Endothelial cell of umbilical vein (primary cell): ENCODE measurements at regions not wholly inside any gene's neighbourhood (a gene's known extent, or its start where the extent isn't known, plus 50 kb on each side); places are given as distances from the start of the nearest gene placed in this dataset.

Source experiments
- EZH2 ChIP-seq: IDR thresholded peaks from 2 replicates; pipeline ENCODE4 v1.6.1; 2012; ENCODE audit warnings: borderline replicate concordance, low read depth, mild to moderate bottlenecking, moderate library complexity, low read length, inconsistent platforms; ENCODE audit not compliant: severe bottlenecking
- FOS ChIP-seq: IDR thresholded peaks from 2 replicates; pipeline ENCODE4 v1.6.1; 2011; ENCODE audit warnings: mild to moderate bottlenecking, low read length, moderate library complexity, borderline replicate concordance; ENCODE audit not compliant: insufficient read depth
- GATA2 ChIP-seq: IDR thresholded peaks from 2 replicates; pipeline ENCODE4 v1.7.0; 2011; ENCODE audit warnings: low read depth, mild to moderate bottlenecking, moderate library complexity, mixed read lengths, low read length; ENCODE audit not compliant: insufficient read length, insufficient read depth
- MYC ChIP-seq: IDR thresholded peaks from one replicate; pipeline ENCODE4 v1.6.1; 2011; ENCODE audit warnings: mild to moderate bottlenecking, low read depth, low read length
- POLR2A ChIP-seq: IDR thresholded peaks from 2 replicates; pipeline ENCODE4 v1.6.1; 2012; ENCODE audit warnings: low read depth, mild to moderate bottlenecking, control low read depth, low read length
- POLR2AphosphoS5 ChIP-seq: IDR thresholded peaks from 2 replicates; pipeline ENCODE4 v1.6.1; 2012; ENCODE audit warnings: low read depth, mild to moderate bottlenecking, control low read depth, low read length, moderate library complexity; ENCODE audit not compliant: insufficient read depth
- TF ChIP-seq, protein P1 (sequence below), 2 donors: IDR thresholded peaks; 1 replicate in 1 of 2; 2 replicates in 1 of 2; pipeline ENCODE4 v1.5.1; 2011; ENCODE audit warnings: low read length in 2 of 2, mild to moderate bottlenecking in 2 of 2, moderate library complexity in 2 of 2, control low read depth in 1 of 2, inconsistent platforms in 1 of 2, low read depth in 1 of 2; ENCODE audit not compliant: insufficient read depth in 1 of 2; ENCODE audit errors: extremely low read depth in 1 of 2
- TF ChIP-seq, protein P2 (sequence below): IDR thresholded peaks from 2 replicates; pipeline ENCODE4 v1.6.1; 2011; ENCODE audit not compliant: insufficient read depth, insufficient read length

DNA sequence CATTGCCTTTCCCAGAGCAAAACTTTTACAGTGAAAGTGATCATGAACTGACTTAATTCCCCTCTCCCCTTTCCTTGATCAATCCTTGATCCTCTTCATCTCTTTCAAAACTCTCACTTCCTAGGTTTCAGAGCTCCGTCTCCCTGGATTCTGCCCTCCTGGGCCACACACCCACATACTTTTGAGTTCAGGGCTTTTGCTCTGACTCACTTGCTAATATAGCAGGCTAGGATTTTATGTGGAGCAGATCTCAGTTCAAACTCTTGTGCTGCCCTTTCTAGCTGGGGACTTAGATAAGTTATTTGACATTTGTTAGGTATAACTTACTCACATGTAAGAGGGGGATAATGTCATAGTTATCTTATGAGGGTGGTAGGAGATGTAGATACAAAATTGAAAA lies 109.1 kb upstream of the MLIP start:
- TF ChIP-seq, protein P1, sequence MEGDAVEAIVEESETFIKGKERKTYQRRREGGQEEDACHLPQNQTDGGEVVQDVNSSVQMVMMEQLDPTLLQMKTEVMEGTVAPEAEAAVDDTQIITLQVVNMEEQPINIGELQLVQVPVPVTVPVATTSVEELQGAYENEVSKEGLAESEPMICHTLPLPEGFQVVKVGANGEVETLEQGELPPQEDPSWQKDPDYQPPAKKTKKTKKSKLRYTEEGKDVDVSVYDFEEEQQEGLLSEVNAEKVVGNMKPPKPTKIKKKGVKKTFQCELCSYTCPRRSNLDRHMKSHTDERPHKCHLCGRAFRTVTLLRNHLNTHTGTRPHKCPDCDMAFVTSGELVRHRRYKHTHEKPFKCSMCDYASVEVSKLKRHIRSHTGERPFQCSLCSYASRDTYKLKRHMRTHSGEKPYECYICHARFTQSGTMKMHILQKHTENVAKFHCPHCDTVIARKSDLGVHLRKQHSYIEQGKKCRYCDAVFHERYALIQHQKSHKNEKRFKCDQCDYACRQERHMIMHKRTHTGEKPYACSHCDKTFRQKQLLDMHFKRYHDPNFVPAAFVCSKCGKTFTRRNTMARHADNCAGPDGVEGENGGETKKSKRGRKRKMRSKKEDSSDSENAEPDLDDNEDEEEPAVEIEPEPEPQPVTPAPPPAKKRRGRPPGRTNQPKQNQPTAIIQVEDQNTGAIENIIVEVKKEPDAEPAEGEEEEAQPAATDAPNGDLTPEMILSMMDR (IDR thresholded peaks at IDR 0.05; ENCODE audit: extremely low read depth in 1 of 2, insufficient read depth in 1 of 2, low read depth in 1 of 2, low read length in 2 of 2), result no peak
- no peak for TF ChIP-seq FOS
- TF ChIP-seq POLR2A, result no peak
- TF ChIP-seq EZH2, result no peak
- TF ChIP-seq, protein P2, sequence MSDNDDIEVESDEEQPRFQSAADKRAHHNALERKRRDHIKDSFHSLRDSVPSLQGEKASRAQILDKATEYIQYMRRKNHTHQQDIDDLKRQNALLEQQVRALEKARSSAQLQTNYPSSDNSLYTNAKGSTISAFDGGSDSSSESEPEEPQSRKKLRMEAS, result no peak
- TF ChIP-seq MYC, result no peak
- no peak for TF ChIP-seq GATA2
- no peak for TF ChIP-seq POLR2AphosphoS5
